DMS153 (cell line): ENCODE measurements at regions not wholly inside any gene's neighbourhood (a gene's known extent, or its start where the extent isn't known, plus 50 kb on each side); places are given as distances from the start of the nearest gene placed in this dataset.
"Not testable (repeated sequence)": the region's sequence is repeated elsewhere in the genome, so short reads cannot be mapped to it uniquely, and the experiment has no call there.

Source experiments
- DNase-seq: peaks from one replicate; lab custom pipeline; 2025; lab: John Stamatoyannopoulos, UW

GRCh38 chr7:118418433-118418832 lies 193.9 kb downstream of the ANKRD7 start:
- no peak for DNase-seq

- no peak for DNase-seq
These were observed 196.4 kb downstream of the ANKRD7 start for GRCh38 chr7:118420888-118421287.

DNA sequence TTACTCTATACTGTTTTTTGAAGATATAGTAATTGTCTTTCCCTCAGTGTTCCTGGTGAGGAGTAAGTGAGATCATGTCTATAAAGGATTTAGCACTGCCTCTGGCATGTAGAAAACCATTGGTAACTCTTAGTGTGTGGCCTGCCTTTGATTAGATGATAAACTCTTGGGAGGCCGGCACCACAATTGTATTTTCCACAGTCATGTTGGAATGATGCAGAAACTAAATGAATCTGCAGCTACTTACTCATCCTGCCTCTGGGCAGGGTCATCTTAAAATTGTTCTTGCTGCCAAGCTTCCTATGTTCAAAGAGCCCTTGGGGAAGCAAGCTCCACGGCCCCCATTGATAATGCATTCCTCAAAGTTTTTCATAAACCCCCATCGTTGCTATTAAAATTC lies 204.6 kb downstream of the ANKRD7 start:
- no peak for DNase-seq

DNA sequence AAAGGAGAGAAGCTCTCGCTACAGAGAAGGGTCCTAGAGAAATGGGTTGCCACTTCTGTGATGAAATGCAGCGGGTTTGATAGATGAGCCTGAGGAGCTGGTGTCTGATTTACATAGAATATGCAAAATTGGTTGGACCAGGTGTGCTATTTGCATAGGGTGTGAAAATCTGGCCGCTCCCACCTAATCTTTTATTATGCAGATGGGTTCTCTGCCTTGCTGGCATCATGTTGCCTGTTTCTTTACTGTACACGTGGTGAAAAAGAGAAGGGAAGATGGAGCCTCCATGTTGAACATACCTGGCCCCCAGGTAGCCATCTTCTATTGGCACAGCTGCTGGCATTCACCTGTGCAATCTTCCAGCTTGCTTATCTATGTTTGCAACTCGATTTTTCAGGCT lies 212.2 kb downstream of the ANKRD7 start:
- no peak for DNase-seq

DNA sequence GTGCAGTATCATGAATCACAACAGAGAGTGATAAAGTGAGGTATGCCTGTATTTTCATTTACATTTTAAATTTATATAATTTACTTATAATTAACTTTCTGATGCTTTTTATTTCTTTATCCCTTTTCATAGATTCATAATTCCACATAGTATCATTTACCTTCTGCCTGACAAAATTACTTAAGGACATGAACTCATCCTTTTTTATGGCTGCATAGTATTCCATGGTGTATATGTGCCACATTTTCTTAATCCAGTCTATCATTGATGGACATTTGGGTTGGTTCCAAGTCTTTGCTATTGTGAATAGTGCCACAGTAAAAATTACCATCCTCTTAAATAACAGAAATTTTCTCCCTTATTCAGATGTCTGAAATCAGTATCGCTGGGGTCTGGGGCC lies 224.5 kb downstream of the ANKRD7 start:
- not testable (repeated sequence) for DNase-seq

DNA sequence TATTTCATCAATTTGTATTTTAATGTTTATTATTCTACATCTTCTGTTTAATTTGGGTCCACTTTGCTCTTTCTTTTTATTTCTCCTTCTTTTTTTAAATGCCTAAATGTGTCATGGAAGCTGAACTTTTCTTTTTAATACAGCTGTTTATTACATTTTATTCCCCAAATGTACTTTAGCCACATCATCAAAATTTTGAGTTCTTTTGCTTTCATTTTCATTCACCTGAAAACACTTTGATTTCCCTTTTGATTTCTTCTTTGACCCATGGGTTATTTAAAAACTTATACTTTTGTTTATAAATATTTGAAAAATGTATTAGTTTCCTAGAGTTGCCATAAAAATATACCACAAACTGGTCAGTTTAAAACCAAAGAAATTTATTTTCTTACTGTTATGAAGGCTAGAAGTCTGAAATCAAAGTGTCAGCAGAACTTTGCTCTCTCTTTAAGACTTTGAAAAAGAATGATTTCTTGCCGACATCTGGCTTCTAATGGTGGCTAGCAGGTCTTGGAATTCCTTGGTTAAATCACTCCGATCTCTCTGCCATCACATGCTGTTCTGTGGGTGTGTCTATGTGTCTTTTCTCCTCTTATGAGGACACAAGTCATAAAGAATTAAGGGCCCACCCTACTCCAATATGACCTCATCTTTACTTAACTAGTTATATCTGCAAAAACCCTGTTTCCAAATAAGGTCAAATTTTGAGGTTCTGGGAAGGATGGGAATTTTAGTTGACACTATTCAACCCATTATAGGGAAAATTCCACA lies 225.5 kb downstream of the ANKRD7 start:
- no peak for DNase-seq

GRCh38 chr7:118452128-118452527 lies 227.6 kb downstream of the ANKRD7 start:
- no peak for DNase-seq

DNA sequence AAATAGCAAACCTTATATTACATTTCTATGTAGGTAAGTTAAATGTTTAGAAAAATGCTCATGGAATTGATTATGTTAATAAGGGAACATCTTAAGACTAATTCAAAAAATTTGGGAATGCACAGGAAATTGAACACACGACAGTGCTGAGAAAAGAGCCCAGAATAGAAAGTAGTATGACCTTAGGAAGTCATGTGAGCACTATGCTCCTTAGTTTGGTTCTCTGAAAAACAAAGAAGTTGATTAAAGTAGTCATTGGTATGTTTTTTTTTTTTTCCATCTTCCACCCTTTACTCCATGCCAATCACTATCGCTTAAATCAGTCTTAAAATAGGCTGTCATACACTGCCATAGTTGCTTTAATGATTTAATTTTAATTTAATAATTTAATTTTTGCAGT lies 242.9 kb downstream of the ANKRD7 start:
- no peak for DNase-seq

DNA sequence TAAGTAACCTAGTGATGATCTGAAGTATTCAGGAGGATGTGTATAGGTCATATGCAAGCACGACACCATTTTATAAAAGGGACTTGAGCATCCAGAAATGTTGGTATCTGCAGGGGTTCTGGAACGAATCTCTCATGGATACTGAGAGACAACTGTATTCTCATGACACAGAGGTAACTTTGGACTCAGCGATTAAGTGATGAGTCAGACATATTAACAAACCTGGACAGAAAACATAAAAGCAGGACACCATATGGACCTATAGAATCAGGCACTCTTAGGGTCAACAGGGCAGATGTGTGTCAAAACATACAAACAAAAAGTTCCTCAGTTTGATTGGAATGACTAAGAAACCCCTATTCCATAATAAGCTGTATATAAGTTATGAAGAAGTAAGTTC lies 248.1 kb downstream of the ANKRD7 start:
- DNase-seq: no peak

- no peak for DNase-seq
These were observed 248.8 kb downstream of the ANKRD7 start for GRCh38 chr7:118473271-118473670.

- no peak for DNase-seq
These were observed 251.5 kb downstream of the ANKRD7 start for GRCh38 chr7:118476036-118476435.

GRCh38 chr7:118477036-118477435 lies 252.5 kb downstream of the ANKRD7 start:
- DNase-seq: no peak

DNA sequence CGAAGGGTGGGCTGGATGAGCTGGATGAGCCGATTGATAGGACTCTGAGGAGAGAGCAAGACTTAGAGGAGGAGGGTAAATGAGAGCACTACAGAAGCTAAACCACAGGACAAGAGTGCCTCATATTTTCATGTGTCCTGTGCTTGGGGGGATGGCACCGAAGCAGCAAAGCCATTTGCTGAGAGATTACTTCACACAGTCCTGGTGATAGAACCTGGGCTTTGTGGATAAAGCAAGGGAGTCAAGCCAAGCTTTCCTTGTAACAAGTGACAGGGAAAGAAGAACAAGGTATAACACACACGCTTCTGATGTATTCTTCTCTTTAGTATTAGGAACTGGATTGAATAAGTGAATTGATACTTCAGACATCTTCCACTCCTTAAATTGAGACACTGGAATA lies 253.7 kb downstream of the ANKRD7 start:
- DNase-seq: no peak

DNA sequence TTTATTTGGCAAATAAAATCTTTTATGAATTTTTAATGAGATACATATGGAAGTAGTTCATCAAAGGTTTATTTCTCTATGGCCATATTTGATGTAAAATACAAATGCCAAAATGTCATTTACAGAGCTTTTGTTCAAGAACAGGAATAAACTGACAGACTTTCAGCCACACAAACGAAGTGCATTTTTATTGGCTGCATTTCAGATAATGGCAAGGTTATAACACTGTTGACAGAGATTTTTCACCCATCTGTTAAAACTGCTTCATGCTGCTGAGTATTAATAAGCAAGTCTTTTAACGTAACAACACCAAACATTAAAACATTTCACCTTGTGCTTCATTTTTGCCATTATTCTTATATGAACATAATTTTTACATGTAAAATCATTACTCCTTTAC lies 254.4 kb downstream of the ANKRD7 start:
- peak; percentile 13 for DNase-seq

DNA sequence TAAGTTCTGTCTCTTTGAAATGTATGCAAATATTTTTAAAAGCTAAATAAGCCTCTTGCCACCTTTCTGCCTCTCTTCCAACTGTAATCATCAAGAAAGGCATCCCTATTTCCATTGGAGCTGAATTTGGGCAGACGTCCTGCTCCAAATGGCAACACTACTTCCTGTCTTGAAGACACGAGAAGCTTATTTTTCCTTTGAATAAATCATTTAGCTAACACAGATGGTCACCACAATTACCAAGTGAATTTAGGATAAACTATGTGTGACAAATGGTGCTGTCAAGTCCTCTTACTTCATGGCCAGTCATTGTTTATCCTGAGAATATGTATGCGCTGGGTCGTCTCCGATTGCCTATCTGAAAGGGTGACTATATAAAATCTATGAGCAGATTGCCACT lies 268.0 kb downstream of the ANKRD7 start:
- no peak for DNase-seq

DNA sequence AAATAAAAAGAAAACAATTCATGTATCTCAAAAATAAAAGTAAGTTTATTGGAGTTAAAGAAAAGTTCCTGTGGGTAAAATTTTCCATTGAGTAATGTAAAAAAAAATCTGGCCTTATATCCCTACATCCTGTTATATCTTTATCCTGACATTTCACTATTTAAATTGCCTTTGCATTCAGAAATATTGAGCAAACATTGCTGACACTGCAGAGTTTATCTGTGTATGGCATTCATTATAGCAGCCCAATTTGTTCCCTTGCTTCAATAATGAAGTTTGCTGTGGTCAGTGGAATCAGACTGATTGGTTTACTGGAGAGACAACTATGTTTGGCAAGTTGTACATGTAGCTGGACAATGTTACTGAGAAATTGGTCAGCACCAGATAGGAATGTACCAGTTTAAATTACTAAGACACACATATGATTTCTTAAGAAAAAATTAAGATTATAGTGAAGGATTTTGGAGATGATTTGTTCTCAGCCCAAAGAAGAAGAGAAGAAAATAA lies 271.7 kb downstream of the ANKRD7 start:
- DNase-seq: no peak

GRCh38 chr7:118502235-118502634 lies 277.7 kb downstream of the ANKRD7 start:
- DNase-seq: no peak

DNA sequence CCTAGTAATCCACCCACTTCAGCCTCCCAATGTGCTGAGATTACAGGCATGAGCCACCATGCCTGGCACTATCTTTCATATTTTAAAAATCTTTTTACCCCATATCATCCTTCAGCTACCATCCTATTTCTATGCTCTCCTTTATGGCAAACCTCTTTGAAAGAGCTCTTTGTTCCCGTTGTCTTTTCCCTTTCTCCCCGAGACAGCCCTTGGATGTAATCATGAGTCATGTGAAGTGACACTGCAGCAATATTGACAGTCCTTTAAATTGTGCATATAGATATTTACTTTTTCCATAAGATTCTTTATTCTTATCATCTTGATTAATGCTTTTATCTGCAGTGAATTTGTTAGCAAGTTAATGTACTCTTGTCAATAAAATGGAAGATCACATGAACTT lies 286.6 kb downstream of the ANKRD7 start:
- no peak for DNase-seq

- no peak for DNase-seq
These were observed 292.8 kb downstream of the ANKRD7 start for GRCh38 chr7:118517275-118517674.

DNA sequence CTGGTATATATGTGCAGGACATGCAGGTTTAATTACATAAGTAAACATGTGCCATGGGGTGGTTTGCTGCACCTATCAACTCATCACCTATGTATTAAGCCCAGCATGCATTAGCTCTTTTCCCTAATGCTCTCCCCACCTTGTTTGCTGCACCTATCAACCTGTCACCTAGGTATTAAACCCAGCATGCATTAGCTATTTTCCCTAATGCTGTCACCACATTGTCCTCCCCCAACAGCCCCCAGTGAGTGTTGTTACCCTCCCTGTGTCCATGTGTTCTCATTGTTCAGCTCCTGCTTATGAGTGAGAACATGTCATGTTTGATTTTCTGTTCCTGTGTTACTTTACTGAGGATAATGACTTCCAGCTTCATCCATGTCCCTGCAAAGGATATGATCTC lies 300.5 kb downstream of the ANKRD7 start:
- DNase-seq: no peak

DNA sequence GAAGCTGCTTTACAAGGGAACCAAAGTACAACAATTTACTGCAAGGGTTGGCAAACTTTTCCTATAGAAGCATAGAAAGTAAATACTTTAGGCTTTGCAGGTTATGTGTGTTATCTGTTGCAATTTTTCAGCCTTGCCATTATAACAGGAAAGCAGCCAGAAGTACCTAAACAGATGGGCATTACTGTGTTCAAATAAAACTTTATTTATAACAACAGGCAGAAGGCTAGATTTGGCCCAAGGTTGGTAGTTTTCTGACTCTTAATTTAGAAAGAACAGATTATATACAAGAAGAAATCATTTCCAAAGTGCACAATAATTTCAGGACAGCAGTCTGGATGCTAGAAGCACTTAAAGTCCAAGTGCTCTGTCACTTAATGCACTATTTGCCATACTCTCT lies 307.1 kb downstream of the ANKRD7 start:
- no peak for DNase-seq

DNA sequence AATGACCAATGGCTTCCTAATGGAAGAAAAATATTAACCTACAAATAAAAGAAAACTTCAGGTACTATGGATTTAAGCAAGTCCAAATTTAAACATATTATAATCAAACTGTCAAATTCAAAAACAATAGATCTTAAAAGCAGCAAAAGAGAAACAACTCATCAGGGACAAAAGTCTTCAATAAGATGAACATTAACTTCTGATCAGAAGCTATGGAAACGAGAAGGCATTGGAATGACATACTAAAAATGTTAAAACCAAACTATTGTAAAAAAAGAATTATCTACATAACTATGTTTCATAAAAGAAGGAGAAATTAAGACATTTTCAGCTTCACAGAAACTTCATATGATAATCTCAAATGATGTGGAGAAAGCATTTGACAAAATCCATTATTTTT lies 334.7 kb downstream of the ANKRD7 start:
- no peak for DNase-seq

DNA sequence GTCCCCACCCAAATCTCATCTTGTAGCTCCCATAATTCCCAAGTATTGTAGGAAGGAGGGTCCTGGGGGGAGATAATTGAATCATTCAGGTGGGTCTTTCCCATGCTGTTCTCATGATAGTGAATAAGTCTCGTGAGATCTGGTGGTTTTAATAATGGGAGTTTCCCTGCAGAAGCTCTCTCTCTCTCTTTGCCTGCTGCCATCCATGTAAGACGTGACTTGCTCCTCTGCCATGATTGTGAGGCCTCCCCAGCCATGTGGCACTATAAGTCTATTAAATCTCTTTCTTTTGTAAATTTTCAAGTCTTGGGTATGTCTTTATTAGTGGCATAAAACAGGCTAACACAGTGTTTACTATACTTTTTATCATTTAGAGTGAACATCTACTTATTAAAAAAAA lies 338.8 kb downstream of the ANKRD7 start:
- no peak for DNase-seq

GRCh38 chr7:118572604-118573003 lies 348.1 kb downstream of the ANKRD7 start:
- no peak for DNase-seq
